Glomerular visceral epithelial cell (primary cell): ENCODE measurements at regions not wholly inside any gene's neighbourhood (a gene's known extent, or its start where the extent isn't known, plus 50 kb on each side); places are given as distances from the start of the nearest gene placed in this dataset.
"Not testable (repeated sequence)": the region's sequence is repeated elsewhere in the genome, so short reads cannot be mapped to it uniquely, and the experiment has no call there.

Experiments used
- DNase-seq: peaks from one replicate; pipeline ENCODE4 v3.0.0-alpha.2; 2016; ENCODE audit errors: extremely low spot score

DNA sequence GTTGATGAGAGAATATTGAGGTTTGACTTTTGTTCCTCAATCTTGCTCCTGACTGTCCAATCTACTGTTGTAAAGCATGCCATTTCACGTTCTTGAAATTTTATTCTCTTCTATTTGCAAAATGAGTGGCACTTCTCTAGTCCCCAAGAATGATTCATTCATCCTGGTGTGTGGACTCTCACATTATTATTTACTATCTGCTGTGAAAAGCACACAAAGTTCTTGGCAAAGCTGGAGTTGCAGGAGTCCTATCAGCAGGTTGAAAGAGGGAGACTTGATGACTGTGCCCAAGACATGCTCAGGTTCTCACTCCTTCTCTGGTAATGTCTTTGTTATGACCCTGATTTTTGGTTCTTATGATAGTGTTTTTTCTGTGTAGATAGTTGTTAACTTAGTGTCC is 382.6 kb downstream of the DMRTA1 start:
- DNase-seq = no peak

GRCh38 chr9:22838266-22838665 is 391.6 kb downstream of the DMRTA1 start:
- no peak for DNase-seq

DNA sequence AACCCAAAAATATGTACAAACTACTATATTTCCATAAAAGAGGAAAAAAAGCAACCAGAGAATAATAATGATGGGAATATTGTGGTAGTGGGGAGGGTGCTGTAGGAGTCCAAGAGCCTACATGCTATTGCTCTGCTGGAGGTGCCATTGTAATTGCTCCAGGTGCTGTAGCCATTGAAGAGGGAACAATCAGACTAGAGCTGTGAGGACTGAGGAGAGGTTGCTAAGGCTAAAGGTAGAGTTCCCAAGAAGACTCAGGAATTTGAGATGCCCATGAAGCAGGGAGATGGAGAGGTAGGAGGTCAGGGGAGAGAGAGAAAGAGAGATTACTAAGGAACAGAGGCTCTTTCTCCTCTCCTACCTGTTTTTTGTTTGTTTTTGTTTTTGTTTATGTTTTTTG is 394.0 kb downstream of the DMRTA1 start:
- DNase-seq = no peak

- not testable (repeated sequence) for DNase-seq
Measured at GRCh38 chr9:22845243-22845642, 398.6 kb downstream of the DMRTA1 start.

GRCh38 chr9:22855980-22856379 is 409.4 kb downstream of the DMRTA1 start:
- no peak for DNase-seq

GRCh38 chr9:22857316-22857715 is 410.7 kb downstream of the DMRTA1 start:
- no peak for DNase-seq

- no peak for DNase-seq
Measured at GRCh38 chr9:22863106-22863505, 416.5 kb downstream of the DMRTA1 start.

- no peak for DNase-seq
Measured at GRCh38 chr9:22863736-22864135, 417.1 kb downstream of the DMRTA1 start.

DNA sequence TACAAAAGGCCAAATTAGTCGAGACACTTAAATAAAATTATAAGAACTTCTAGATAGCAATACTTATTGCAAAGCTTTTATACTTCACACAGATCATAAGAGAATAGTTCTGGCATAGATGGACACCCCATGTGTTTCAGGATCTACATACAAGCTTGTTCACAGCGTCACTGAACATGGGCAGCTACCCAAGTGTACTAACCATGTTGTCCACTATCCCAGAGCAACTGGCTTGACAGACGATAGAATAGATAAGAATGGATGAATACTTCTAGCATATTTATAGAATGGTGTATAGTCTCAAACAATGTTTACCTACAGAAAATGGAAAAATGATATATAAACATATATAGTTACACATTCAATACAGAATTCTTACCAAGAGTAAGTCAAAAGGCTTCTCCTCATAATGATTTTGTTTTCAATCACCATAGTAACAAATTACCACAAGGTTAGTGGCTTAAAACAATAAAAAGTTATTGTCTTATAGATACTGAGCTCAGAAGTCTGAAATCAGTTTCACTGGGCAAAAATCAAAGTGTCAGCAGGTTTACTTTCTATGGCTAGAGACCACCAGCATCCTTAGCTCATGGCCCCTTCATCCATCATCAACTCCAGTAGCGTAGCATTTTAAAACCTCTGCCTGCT is 446.7 kb downstream of the DMRTA1 start:
- DNase-seq = no peak

DNA sequence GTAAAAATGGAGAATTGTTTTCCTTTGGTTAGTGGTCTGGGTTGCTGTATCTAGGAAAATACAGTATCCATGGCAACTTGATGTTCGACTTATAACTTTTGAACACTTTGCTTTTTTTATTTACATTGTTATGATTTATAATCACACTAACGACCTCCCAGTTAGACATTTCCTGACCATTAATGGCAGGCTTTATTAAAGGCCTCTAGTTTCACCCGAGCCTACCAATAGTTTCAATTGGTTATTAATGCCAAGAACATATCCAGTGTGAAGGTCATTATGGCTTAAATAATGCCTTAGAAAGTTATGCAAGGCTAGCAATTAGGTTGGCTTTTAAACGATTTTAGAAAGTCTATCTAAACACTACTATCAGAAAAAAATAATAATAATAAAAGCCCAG is 452.0 kb downstream of the DMRTA1 start:
- DNase-seq = no peak

- DNase-seq = no peak
Measured at GRCh38 chr9:22911632-22912031, 465.0 kb downstream of the DMRTA1 start.

DNA sequence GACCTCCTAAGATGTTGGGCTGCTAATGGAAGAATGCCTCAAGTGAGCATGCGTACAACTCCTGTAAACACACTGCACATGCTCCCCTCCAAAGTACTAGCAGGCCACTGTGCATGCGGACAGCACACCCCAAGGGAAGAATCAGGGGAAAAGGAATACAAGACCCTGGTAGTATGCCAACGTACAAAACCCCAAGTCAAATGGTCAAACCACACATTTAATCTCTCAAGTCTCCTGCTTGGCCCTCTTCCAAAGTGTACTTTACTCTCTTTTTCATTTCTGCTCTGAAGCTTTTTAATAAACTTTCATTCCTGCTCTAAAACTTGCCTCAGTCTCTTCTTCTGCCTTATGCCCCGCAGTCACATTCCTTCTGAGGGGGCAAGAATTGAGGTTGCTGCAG is 466.4 kb downstream of the DMRTA1 start:
- DNase-seq = no peak

DNA sequence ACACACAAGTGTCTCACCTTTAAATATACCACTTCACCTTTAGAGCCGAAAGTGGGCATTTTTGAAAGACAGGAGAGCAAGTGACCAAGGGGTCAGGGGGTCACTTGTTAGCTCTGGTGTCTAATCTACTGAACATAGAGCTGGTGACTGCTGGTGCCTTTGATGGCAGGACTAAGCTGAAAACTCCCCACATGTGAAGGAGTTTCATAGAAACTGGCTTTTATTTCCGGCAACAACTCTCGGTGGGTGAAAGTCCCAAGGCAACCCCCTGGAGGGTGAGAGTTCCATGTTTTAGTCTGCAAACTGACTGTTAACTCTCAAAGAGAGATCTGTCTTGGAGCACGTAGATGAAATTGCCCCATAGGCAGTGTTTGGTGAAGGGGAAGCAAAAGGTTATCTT is 466.9 kb downstream of the DMRTA1 start:
- no peak for DNase-seq

GRCh38 chr9:22916148-22916547 is 469.5 kb downstream of the DMRTA1 start:
- no peak for DNase-seq

GRCh38 chr9:22919423-22919822 is 472.8 kb downstream of the DMRTA1 start:
- no peak for DNase-seq

- no peak for DNase-seq
Measured at GRCh38 chr9:22921742-22922141, 475.1 kb downstream of the DMRTA1 start.

DNA sequence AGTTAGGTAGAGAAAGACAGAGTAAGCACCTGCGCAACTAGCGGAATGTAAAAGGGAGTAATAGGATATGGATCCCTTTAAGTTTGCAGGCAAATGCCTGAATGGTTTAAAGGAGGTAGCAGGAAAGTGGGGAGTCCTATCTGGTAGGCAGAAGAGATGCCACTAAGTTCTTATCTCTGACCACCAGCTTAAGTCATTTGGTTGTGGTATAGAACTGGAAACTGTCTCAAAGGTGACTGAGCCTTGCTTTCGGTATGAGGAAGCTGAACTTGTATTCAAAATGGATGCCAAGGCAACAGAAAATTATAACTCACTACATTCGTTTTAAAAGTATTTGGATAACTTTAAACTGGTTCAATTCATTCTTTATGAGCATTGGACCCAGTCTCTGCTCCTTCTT is 475.6 kb downstream of the DMRTA1 start:
- no peak for DNase-seq

DNA sequence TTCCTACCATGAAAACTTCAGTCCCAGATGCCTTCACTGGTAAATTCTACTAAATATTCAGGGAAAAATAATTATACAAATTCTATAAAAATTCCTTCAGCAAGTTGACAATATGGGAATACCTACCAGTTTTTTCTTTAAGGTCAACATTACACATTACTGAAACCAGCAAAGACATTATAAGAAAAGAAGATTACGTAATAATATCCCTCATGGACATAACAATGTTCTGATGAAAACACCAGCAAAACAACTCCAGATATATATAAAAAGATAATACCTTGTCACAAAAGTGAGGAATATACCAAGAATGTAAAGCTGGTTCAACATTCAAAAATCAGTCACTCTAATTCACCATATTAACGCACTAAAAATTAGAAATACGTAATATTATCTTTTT is 507.9 kb downstream of the DMRTA1 start:
- DNase-seq = no peak

GRCh38 chr9:22954964-22955363 is 508.3 kb downstream of the DMRTA1 start:
- no peak for DNase-seq

DNA sequence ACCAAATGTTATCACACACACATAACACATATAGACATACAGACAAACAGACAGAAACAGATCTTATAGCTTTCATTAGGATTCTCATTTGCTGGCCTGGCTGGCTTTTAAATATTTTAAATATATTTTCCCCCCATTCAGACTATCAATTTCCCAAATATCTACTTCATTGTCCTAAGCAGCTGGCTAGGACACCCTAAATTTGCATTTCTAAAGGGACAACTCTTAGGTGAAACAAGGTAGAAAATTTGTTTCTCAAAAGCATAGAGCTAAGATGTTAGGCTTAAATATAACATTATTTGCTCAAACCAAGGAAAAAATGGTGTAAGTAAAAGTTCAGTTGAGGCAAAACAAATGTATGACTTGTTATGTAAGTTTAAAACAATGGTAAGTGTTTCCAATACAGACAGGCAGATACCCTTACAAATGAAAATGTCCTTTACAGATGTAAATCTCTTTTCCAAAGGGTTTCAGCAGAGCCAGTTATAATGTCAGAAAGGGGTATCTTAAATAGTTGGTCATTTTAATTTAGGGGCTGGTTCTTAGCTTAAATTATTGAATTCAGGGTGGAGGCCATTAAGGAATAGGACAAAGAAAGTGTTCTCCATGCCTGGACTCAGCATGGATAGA is 522.8 kb downstream of the DMRTA1 start:
- no peak for DNase-seq

- DNase-seq = no peak
Measured at GRCh38 chr9:22970434-22970975, 523.9 kb downstream of the DMRTA1 start.

DNA sequence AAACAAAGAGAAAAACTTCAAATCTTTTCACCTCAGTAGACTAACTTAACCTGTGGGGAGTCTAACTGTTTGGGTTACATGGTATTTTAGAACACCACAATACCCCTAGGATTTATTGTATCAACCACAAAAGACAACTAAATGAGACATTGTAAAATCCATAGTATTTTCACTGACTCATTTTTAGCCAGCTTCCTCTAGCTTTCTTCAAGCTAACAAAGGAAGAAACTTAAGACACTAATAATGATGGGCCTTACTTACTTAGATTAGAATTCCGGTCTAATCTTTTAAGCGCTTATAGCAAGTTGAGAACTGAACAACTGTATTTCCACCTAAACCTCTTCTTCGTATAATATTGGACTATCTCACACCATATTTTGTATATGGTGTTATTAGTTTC is 529.3 kb downstream of the DMRTA1 start:
- DNase-seq = no peak

DNA sequence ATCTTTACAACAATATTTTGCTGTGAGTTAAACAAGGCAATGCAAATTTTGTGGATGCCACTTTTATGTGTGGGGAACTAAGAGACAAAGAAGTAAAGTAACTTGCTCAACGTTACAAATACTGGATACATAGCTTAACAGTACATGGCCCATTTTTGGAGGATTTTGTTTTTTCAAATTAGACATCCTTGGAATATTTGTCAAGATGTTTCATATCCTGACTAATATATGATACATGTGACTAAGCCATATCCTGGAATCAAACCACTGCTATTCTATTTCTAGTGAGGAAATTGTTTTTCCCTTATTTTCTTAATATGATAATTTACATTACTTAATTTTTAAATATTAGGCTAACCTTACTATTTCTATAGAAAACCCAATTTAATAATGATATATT is 529.8 kb downstream of the DMRTA1 start:
- DNase-seq = no peak

- not testable (repeated sequence) for DNase-seq
Measured at GRCh38 chr9:22980429-22980828, 533.8 kb downstream of the DMRTA1 start.
